ENCODE measurements at regions not wholly inside any gene's neighbourhood (a gene's known extent, or its start where the extent isn't known, plus 50 kb on each side); places are given as distances from the start of the nearest gene placed in this dataset.

DNA sequence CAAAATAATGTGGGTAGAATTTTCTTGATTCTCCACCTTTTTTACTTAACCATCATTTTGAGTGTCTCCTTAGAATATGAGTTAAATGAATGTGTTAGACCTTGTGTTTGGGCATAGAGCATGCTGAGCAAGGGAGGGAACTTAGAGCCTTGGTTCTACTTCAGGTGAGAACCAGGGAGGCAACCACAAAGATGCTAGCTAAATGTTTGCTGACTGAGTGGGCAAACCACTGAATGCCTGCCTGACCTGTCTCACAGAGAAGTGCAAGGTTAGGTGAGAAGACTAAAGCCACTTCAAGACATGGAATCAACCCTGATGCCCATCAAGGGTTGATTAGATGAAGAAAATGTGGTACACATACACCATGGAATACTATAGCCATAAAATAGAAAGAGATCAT, 242.6 kb upstream of the ZNF32 start:
- H3K27ac ChIP-seq = no peak overlapping the region
- TF ChIP-seq, protein P1, sequence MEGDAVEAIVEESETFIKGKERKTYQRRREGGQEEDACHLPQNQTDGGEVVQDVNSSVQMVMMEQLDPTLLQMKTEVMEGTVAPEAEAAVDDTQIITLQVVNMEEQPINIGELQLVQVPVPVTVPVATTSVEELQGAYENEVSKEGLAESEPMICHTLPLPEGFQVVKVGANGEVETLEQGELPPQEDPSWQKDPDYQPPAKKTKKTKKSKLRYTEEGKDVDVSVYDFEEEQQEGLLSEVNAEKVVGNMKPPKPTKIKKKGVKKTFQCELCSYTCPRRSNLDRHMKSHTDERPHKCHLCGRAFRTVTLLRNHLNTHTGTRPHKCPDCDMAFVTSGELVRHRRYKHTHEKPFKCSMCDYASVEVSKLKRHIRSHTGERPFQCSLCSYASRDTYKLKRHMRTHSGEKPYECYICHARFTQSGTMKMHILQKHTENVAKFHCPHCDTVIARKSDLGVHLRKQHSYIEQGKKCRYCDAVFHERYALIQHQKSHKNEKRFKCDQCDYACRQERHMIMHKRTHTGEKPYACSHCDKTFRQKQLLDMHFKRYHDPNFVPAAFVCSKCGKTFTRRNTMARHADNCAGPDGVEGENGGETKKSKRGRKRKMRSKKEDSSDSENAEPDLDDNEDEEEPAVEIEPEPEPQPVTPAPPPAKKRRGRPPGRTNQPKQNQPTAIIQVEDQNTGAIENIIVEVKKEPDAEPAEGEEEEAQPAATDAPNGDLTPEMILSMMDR (conservative IDR thresholded peaks at IDR 0.05; ENCODE audit: low read depth) = no peak
- POLR2A ChIA-PET (ENCODE audit: low non-redundant PET) = no interaction called here
- CTCF ChIA-PET = no interaction called here
- no peak for DNase-seq (ENCODE audit: low spot score)

DNA sequence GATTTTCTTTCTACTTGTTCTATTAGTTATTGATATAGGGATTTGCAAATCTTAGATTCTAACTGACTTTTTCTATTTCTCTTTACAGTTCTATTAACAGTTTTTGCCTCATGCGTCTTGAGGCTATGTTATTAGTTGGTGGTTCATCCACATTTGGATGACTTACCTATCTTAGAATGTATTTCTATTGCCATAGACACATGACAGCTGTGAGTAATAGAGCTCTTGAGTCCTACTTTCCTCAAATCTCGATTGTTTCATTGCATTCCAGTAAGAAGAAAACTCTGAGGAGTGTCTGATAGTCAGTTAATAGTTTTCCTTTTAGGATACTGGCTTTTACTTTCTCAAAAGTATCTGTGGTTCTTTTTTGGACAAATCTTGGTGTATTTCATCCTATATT, 241.4 kb upstream of the ZNF32 start:
- TF ChIP-seq, protein P1 (conservative IDR thresholded peaks at IDR 0.05; ENCODE audit: low read depth) = no peak
- ChIA-PET CTCF (interaction anchor here (1.0 kb wide), 1 partner anchor 47 kb away, joined by 9 read pairs; no protein-coding TSS in a partner anchor), POLR2A (ENCODE audit: low non-redundant PET) (no interaction called here)
- DNase-seq (ENCODE audit: low spot score) = no peak
- no peak overlapping the region for H3K27ac ChIP-seq

DNA sequence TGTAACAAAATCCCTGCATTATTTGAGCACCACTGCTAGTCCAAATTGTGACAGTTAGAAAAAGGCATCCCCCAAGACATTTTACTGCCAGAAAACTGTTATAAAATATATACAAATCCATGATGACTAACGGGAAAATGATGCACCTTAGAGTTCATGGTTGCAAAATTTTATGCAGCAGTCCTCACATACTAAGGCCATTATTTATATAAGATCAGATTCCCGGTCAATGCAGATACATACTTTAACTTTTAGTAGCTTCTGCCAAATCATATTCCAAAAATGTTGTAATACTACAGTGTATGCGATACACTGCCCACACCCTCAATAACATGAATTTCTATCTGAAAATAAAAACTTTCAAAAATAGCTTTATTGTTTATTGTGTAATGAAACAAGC, 239.9 kb upstream of the ZNF32 start:
- DNase-seq (ENCODE audit: low spot score) = no peak
- POLR2A ChIA-PET (ENCODE audit: low non-redundant PET) = no interaction called here
- no peak overlapping the region for H3K27ac ChIP-seq
- CTCF ChIA-PET = no interaction called here
- TF ChIP-seq, protein P1 (conservative IDR thresholded peaks at IDR 0.05; ENCODE audit: low read depth) = no peak

DNA sequence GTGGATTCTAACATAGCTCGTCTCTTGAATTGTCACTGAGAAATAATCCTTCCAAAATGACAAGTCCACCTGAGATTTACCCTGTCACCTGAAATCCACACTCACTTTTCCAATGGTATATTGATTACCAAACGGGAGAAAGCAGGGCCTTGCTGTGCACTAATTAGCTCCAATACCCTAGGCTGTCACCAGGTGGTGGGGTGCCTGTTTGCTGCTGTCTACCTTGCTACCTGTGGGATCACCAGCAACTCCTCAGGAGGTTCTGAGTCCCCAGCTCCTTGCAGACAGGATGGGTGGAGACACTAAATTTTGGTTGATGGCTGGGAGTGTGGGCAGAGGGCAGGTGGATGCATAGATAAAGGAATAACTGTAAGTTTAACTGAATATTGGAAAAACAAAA, 237.2 kb upstream of the ZNF32 start:
- H3K27ac ChIP-seq = no peak overlapping the region
- no peak for DNase-seq (ENCODE audit: low spot score)
- CTCF ChIA-PET = interaction anchor here (1.3 kb wide), 1 partner anchor 15 kb away, joined by 3 read pairs; no protein-coding TSS in a partner anchor
- POLR2A ChIA-PET (ENCODE audit: low non-redundant PET) = no interaction called here
- TF ChIP-seq, protein P1 (conservative IDR thresholded peaks at IDR 0.05; ENCODE audit: low read depth) = no peak

DNA sequence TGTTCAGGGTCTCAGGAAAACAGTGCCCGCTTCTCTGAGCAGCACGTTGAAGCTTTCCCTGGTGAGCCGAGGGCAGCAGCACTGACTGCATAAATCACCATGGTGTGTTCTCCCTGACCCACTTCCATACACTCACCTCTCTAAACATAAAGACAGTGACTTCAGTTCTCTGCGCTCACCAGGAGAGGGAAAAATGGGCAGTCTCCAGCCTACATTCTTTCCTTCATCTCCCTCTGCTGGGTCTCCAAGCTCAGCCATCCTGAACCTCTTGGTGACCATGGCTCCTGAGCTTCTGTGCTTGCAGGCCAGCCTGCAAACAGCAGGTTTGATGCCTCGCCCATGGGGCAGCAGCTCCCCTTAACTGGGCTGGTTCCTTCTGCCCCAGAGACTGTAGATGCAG, 236.6 kb upstream of the ZNF32 start:
- ChIA-PET CTCF (interaction anchor here (1.3 kb wide), 1 partner anchor 16 kb away, joined by 3 read pairs; no protein-coding TSS in a partner anchor), POLR2A (ENCODE audit: low non-redundant PET) (no interaction called here)
- DNase-seq (ENCODE audit: low spot score) = no peak
- TF ChIP-seq, protein P1 (conservative IDR thresholded peaks at IDR 0.05; ENCODE audit: low read depth) = no peak
- no peak overlapping the region for H3K27ac ChIP-seq

DNA sequence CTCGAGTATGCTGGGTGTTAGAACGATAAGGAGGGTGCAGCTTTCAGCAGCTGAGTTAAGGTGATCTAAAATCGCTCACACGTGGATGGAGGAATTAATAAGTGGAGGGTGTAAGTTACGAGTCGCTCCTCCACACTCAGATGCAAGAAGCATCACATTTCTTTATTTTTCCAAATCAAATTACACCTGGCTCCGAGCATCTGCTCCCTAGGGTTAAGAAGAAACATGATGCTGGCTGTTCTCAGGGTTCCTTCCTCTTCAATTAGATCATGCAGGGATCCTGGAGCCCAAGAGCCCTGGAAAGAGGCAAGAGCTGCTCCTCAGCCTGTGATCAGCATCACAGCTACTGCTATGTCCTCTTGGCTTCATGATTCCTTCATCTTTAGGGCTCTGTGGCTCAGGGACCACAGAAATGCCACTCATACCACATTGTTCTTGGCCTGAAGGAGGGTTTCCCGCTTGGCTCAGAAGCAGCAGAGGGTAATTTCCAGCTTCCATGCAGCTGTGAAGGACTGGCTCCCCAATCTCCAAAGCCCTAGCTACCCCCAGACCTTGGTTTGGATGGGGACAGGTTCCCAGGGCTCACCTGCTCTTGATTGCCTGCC, 235.9 kb upstream of the ZNF32 start:
- no peak for DNase-seq (ENCODE audit: low spot score)
- CTCF ChIA-PET = interaction anchor here (1.3 kb wide), 1 partner anchor 16 kb away, joined by 3 read pairs; no protein-coding TSS in a partner anchor
- TF ChIP-seq, protein P1 (conservative IDR thresholded peaks at IDR 0.05; ENCODE audit: low read depth) = no peak
- no peak overlapping the region for H3K27ac ChIP-seq
- POLR2A ChIA-PET (ENCODE audit: low non-redundant PET) = no interaction called here
